ENCODE measurements at regions not wholly inside any gene's neighbourhood (a gene's known extent, or its start where the extent isn't known, plus 50 kb on each side); places are given as distances from the start of the nearest gene placed in this dataset.

DNA sequence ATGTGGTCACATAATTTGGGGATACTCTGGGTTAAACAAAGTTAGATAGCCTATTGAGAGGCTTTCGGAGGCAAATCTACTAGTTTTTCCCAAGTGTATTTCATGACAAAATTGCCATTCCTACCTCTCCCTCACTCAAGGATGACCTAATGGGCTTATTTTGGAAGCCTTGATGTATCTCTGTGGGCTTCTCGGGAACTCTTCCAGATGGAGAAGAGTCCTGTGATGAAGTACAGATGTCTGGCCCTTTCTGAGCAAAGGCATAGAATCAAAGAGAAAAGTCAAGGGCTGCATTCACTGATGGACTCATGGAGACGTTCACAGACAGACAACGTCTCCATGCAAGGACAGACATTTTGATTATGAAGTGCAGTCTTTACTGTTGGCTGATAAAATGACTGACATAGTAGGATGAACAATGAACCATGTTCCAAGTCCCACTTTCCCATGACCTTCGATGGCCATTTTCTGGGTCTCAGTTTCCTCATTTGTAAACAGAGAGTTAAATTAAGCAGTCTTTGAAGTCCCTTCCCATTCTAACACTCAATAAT, 347.2 kb upstream of the CD180 start:
- H4K20me1 ChIP-seq (ENCODE audit: low read depth), result no peaks in the 10 kb centered on the region
- H3K27ac ChIP-seq, result no peak overlapping the region
- H3K4me3 ChIP-seq, result no peak overlapping the region
- Mint-ChIP-seq H3K36me3 (no peaks in the 10 kb centered on the region), H3K4me1 (peaks cover 19% of the 10 kb centered on the region), H3K27me3 (ENCODE audit: insufficient read depth, low read depth) (peaks cover 3% of the 10 kb centered on the region), H3K4me3 (no peak overlapping the region), H3K9me3 (peaks cover 4% of the 10 kb centered on the region), H3K27ac (no peak overlapping the region)
- no peaks in the 10 kb centered on the region for H3F3A ChIP-seq (ENCODE audit: low read depth)
- no peak for DNase-seq (ENCODE audit: low spot score)
- no peak overlapping the region for H3K4me2 ChIP-seq
- H3K36me3 ChIP-seq, result no peaks in the 10 kb centered on the region
- peaks cover 10% of the 10 kb centered on the region for H3K4me1 ChIP-seq
- no peaks in the 10 kb centered on the region for H3K27me3 ChIP-seq
- TF ChIP-seq, protein P1, sequence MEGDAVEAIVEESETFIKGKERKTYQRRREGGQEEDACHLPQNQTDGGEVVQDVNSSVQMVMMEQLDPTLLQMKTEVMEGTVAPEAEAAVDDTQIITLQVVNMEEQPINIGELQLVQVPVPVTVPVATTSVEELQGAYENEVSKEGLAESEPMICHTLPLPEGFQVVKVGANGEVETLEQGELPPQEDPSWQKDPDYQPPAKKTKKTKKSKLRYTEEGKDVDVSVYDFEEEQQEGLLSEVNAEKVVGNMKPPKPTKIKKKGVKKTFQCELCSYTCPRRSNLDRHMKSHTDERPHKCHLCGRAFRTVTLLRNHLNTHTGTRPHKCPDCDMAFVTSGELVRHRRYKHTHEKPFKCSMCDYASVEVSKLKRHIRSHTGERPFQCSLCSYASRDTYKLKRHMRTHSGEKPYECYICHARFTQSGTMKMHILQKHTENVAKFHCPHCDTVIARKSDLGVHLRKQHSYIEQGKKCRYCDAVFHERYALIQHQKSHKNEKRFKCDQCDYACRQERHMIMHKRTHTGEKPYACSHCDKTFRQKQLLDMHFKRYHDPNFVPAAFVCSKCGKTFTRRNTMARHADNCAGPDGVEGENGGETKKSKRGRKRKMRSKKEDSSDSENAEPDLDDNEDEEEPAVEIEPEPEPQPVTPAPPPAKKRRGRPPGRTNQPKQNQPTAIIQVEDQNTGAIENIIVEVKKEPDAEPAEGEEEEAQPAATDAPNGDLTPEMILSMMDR (IDR thresholded peaks at IDR 0.05), result no peak
- TF ChIP-seq EZH2phosphoT487 (IDR thresholded peaks at IDR 0.05), result no peak
- no peaks in the 10 kb centered on the region for H3K9me3 ChIP-seq (ENCODE audit: low read depth)
- no peaks in the 10 kb centered on the region for H3K79me2 ChIP-seq (ENCODE audit: low read depth)
- no peak overlapping the region for H3K9ac ChIP-seq
- H2AFZ ChIP-seq (replicated peaks), result no peak overlapping the region

DNA sequence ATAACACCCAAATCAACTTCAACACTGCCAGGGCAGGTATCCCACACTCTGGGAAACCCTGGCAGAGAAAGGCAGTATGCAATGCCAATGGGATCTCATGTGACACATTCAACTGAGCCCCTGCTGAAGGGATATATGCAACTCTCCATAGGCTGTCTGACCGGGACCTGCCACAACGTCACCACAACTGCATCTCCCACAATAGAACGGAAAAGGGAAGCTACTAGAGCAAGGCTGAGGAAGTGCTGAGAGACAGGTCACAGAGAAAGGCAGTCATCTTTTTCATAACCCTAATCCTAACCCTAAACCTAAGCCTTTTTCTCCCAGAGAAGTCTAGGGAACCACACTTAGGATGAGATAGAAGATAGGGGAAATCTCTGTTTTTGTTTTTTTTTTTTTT, 345.9 kb upstream of the CD180 start:
- H3K9me3 ChIP-seq (ENCODE audit: low read depth), result no peaks in the 10 kb centered on the region
- TF ChIP-seq, protein P1 (IDR thresholded peaks at IDR 0.05), result no peak
- TF ChIP-seq EZH2 (IDR thresholded peaks at IDR 0.05), result no peak
- no peak for TF ChIP-seq EZH2phosphoT487 (IDR thresholded peaks at IDR 0.05)
- Mint-ChIP-seq H3K9me3 (peaks cover 4% of the 10 kb centered on the region), H3K27ac (no peak overlapping the region), H3K4me1 (peaks cover 7% of the 10 kb centered on the region), H3K27me3 (ENCODE audit: insufficient read depth, low read depth) (peaks cover 3% of the 10 kb centered on the region), H3K36me3 (no peaks in the 10 kb centered on the region), H3K4me3 (no peak overlapping the region)
- no peaks in the 10 kb centered on the region for H3F3A ChIP-seq (ENCODE audit: low read depth)
- no peak overlapping the region for H2AFZ ChIP-seq (replicated peaks)
- no peak overlapping the region for H3K4me2 ChIP-seq
- H4K20me1 ChIP-seq (ENCODE audit: low read depth), result no peaks in the 10 kb centered on the region
- peaks cover 9% of the 10 kb centered on the region for H3K4me1 ChIP-seq
- H3K79me2 ChIP-seq (ENCODE audit: low read depth), result no peaks in the 10 kb centered on the region
- no peak overlapping the region for H3K4me3 ChIP-seq
- no peak overlapping the region for H3K27ac ChIP-seq
- no peak overlapping the region for H3K9ac ChIP-seq
- H3K36me3 ChIP-seq, result no peaks in the 10 kb centered on the region
- H3K27me3 ChIP-seq, result no peaks in the 10 kb centered on the region
- no peak for DNase-seq (ENCODE audit: low spot score)

DNA sequence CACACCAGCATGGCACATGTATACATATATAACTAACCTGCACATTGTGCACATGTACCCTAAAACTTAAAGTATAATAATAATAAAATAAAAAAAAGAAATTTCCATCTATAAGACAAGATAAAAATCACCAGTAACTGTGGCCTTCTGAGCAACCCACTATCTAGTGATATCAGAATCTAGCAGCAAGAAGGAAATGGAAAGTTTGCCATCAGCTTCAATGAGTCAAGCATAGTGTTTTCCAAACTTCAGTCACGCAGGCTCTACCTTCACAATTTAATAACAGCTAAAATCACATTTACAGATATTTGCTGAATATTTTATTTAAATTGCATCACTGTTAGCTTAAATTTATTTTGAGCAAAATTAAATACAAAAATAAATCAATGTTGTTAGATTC, 345.3 kb upstream of the CD180 start:
- no peak overlapping the region for H3K4me2 ChIP-seq
- no peak overlapping the region for H3K27ac Mint-ChIP-seq
- H3K9ac ChIP-seq, result no peak overlapping the region
- H4K20me1 ChIP-seq (ENCODE audit: low read depth), result no peaks in the 10 kb centered on the region
- no peaks in the 10 kb centered on the region for H3K9me3 ChIP-seq (ENCODE audit: low read depth)
- no peaks in the 10 kb centered on the region for H3K79me2 ChIP-seq (ENCODE audit: low read depth)
- peaks cover 4% of the 10 kb centered on the region for H3K9me3 Mint-ChIP-seq
- H3K4me1 Mint-ChIP-seq, result peaks cover 3% of the 10 kb centered on the region
- H3K27me3 ChIP-seq, result no peaks in the 10 kb centered on the region
- H3K4me3 Mint-ChIP-seq, result no peak overlapping the region
- TF ChIP-seq EZH2 (IDR thresholded peaks at IDR 0.05) (no peak), EZH2phosphoT487 (IDR thresholded peaks at IDR 0.05) (no peak)
- TF ChIP-seq, protein P1 (IDR thresholded peaks at IDR 0.05), result no peak
- no peak overlapping the region for H3K27ac ChIP-seq
- no peak for DNase-seq (ENCODE audit: low spot score)
- H3K36me3 ChIP-seq, result no peaks in the 10 kb centered on the region
- H3F3A ChIP-seq (ENCODE audit: low read depth), result no peaks in the 10 kb centered on the region
- peaks cover 7% of the 10 kb centered on the region for H3K4me1 ChIP-seq
- no peak overlapping the region for H2AFZ ChIP-seq (replicated peaks)
- no peaks in the 10 kb centered on the region for H3K36me3 Mint-ChIP-seq
- no peak overlapping the region for H3K4me3 ChIP-seq
- H3K27me3 Mint-ChIP-seq (ENCODE audit: insufficient read depth, low read depth), result peaks cover 2% of the 10 kb centered on the region

Data from neural progenitor cell (in vitro differentiated cells).